NOMO-1 (cell line): ENCODE measurements at regions not wholly inside any gene's neighbourhood (a gene's known extent, or its start where the extent isn't known, plus 50 kb on each side); places are given as distances from the start of the nearest gene placed in this dataset.
A peak's percentile ranks its signal among the peaks of the same experiment; 100 is the strongest.

ENCODE experiments used
- DNase-seq, 2 experiments: peaks; one replicate each; lab custom pipeline; 2025; ENCODE audit not compliant: unreplicated experiment in 2 of 2; lab: John Stamatoyannopoulos, UW

- DNase-seq, result peak in 1 of 2 experiments; percentile 3
Measured at GRCh38 chr16:85369741-85370528, 243.2 kb upstream of the GSE1 start.

GRCh38 chr16:85370543-85370880, 242.6 kb upstream of the GSE1 start:
- DNase-seq, result no peak

- DNase-seq, result no peak
Measured at GRCh38 chr16:85370881-85371651, 242.1 kb upstream of the GSE1 start.

GRCh38 chr16:85371948-85372347, 241.2 kb upstream of the GSE1 start:
- DNase-seq, result no peak

GRCh38 chr16:85372627-85373372, 240.3 kb upstream of the GSE1 start:
- peak; percentile 72 to 90 for DNase-seq

GRCh38 chr16:85373741-85374570, 239.2 kb upstream of the GSE1 start:
- no peak for DNase-seq

GRCh38 chr16:85374571-85374872, 238.6 kb upstream of the GSE1 start:
- no peak for DNase-seq

- DNase-seq, result no peak
Measured at GRCh38 chr16:85375282-85375681, 237.8 kb upstream of the GSE1 start.

- no peak for DNase-seq
Measured at GRCh38 chr16:85376292-85377095, 236.6 kb upstream of the GSE1 start.

GRCh38 chr16:85377388-85378144, 235.6 kb upstream of the GSE1 start:
- DNase-seq, result no peak

GRCh38 chr16:85378145-85379040, 234.7 kb upstream of the GSE1 start:
- no peak for DNase-seq

GRCh38 chr16:85379041-85380001, 233.8 kb upstream of the GSE1 start:
- no peak for DNase-seq

- DNase-seq, result no peak
Measured at GRCh38 chr16:85380002-85380395, 233.1 kb upstream of the GSE1 start.

GRCh38 chr16:85380905-85381737, 232.0 kb upstream of the GSE1 start:
- no peak for DNase-seq

GRCh38 chr16:85381738-85382592, 231.2 kb upstream of the GSE1 start:
- DNase-seq, result no peak
